Fibroblast of lung (primary cell): ENCODE measurements at regions not wholly inside any gene's neighbourhood (a gene's known extent, or its start where the extent isn't known, plus 50 kb on each side); places are given as distances from the start of the nearest gene placed in this dataset.

ENCODE experiments used
- DNase-seq, 2 donors: peaks; one replicate each; pipeline versions ENCODE4 v3.0.0 to v3.0.0-alpha.2; 2010; ENCODE audit warnings: low read depth in 2 of 2
- H2AFZ ChIP-seq: 2 replicates; pipeline ENCODE4 v1.5.1; 2012; ENCODE audit warnings: low read length, control low read depth, inconsistent platforms
- H3K27ac ChIP-seq: 2 replicates; pipeline ENCODE4 v1.5.1; 2011; ENCODE audit warnings: low read length, control low read depth; ENCODE audit not compliant: insufficient read depth
- H3K27me3 ChIP-seq: 2 replicates; pipeline ENCODE4 v1.5.1; 2011; ENCODE audit warnings: mild to moderate bottlenecking, low read length; ENCODE audit not compliant: control insufficient read depth, insufficient read depth
- H3K36me3 ChIP-seq: 2 replicates; pipeline ENCODE4 v1.5.1; 2011; ENCODE audit warnings: low read length; ENCODE audit not compliant: control insufficient read depth, insufficient read depth
- H3K4me1 ChIP-seq: 2 replicates; pipeline ENCODE4 v1.5.1; 2011; ENCODE audit warnings: low read length; ENCODE audit not compliant: control insufficient read depth, insufficient read depth; ENCODE audit errors: extremely low read depth
- H3K4me2 ChIP-seq: 2 replicates; pipeline ENCODE4 v1.5.1; 2011; ENCODE audit warnings: low read length, control low read depth; ENCODE audit not compliant: insufficient read depth; ENCODE audit errors: extremely low read depth
- H3K4me3 ChIP-seq, 4 experiments: fragments of 200-600 bp in 1 of 4; sonication (generic) in 1 of 4; replicated peaks in 1 of 4; 2 replicates each; pipeline ENCODE4 v1.5.1; 2011 to 2016; ENCODE audit warnings: low read length in 4 of 4, low read depth in 3 of 4, mild to moderate bottlenecking in 3 of 4, control low read depth in 2 of 4, inconsistent platforms in 1 of 4, mixed read lengths in 1 of 4; ENCODE audit not compliant: insufficient read depth in 1 of 4; ENCODE audit errors: control extremely low read depth in 1 of 4
- H3K79me2 ChIP-seq: 2 replicates; pipeline ENCODE4 v1.5.1; 2012; ENCODE audit warnings: mild to moderate bottlenecking, low read length, inconsistent platforms; ENCODE audit not compliant: control insufficient read depth, insufficient read depth
- H3K9ac ChIP-seq: 2 replicates; pipeline ENCODE4 v1.5.1; 2011; ENCODE audit warnings: mild to moderate bottlenecking, low read length, control low read depth; ENCODE audit not compliant: insufficient read depth
- H3K9me3 ChIP-seq: 2 replicates; pipeline ENCODE4 v1.5.1; 2012; ENCODE audit warnings: low read depth, low read length; ENCODE audit not compliant: control insufficient read depth, insufficient read depth
- H4K20me1 ChIP-seq: 2 replicates; pipeline ENCODE4 v1.5.1; 2011; ENCODE audit warnings: low read length; ENCODE audit not compliant: control insufficient read depth, insufficient read depth; ENCODE audit errors: extremely low read depth
- EZH2 ChIP-seq: IDR thresholded peaks from 2 replicates; pipeline ENCODE4 v1.5.1; 2012; ENCODE audit warnings: low read length, control low read depth, mild to moderate bottlenecking; ENCODE audit errors: missing control alignments
- TF ChIP-seq, protein P1 (sequence below), 2 donors: IDR thresholded peaks in 1 of 2; conservative IDR thresholded peaks in 1 of 2; 1 replicate in 1 of 2; 2 replicates in 1 of 2; pipeline ENCODE4 v1.5.1; 2011 to 2012; ENCODE audit warnings: low read length in 2 of 2, control low read depth in 1 of 2, inconsistent platforms in 1 of 2, low read depth in 1 of 2, mild to moderate bottlenecking in 1 of 2

- no peak overlapping the region for H3K9ac ChIP-seq
- H3K9me3 ChIP-seq = peaks cover 2% of the 10 kb centered on the region
- no peak overlapping the region for H3K27ac ChIP-seq
- no peaks in the 10 kb centered on the region for H3K36me3 ChIP-seq
- H3K4me3 ChIP-seq = no peak overlapping the region
- no peak overlapping the region for H2AFZ ChIP-seq
- no peak overlapping the region for H3K4me2 ChIP-seq
- no peaks in the 10 kb centered on the region for H3K79me2 ChIP-seq
- TF ChIP-seq, protein P1, sequence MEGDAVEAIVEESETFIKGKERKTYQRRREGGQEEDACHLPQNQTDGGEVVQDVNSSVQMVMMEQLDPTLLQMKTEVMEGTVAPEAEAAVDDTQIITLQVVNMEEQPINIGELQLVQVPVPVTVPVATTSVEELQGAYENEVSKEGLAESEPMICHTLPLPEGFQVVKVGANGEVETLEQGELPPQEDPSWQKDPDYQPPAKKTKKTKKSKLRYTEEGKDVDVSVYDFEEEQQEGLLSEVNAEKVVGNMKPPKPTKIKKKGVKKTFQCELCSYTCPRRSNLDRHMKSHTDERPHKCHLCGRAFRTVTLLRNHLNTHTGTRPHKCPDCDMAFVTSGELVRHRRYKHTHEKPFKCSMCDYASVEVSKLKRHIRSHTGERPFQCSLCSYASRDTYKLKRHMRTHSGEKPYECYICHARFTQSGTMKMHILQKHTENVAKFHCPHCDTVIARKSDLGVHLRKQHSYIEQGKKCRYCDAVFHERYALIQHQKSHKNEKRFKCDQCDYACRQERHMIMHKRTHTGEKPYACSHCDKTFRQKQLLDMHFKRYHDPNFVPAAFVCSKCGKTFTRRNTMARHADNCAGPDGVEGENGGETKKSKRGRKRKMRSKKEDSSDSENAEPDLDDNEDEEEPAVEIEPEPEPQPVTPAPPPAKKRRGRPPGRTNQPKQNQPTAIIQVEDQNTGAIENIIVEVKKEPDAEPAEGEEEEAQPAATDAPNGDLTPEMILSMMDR (conservative IDR thresholded peaks at IDR 0.05 in 1 of 2, IDR thresholded peaks at IDR 0.05 in 1 of 2; ENCODE audit: low read depth in 1 of 2, low read length in 2 of 2) = no peak
- no peak for TF ChIP-seq EZH2
- H3K4me1 ChIP-seq = no peaks in the 10 kb centered on the region
- DNase-seq = no peak
- no peaks in the 10 kb centered on the region for H3K27me3 ChIP-seq
- H4K20me1 ChIP-seq = no peaks in the 10 kb centered on the region
These were observed 725.8 kb downstream of the BRD1 start for GRCh38 chr22:49101873-49102272.

DNA sequence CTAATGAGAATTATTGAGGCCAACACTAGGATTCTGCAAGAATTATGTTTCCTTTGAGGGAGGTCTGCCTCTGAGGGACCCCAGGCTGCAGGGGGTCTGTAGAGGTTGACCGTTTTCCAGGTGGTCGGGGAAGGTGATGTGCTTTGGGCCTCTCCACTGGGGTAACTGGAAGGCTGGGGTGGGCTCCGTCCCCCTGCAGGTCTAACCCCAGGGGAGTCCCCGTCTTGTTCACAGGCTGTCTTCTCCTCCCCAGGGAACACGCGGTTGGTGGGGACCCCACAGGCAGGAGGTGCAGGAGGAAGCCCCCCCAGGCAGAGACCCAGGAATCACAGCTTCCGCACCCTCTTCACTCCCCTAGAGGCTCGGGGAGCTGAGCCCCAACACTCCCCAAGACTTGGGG, 726.4 kb downstream of the BRD1 start:
- no peak overlapping the region for H3K4me2 ChIP-seq
- H3K9me3 ChIP-seq = peaks cover 2% of the 10 kb centered on the region
- no peaks in the 10 kb centered on the region for H3K79me2 ChIP-seq
- DNase-seq = no peak
- H3K9ac ChIP-seq = no peak overlapping the region
- no peaks in the 10 kb centered on the region for H3K36me3 ChIP-seq
- TF ChIP-seq EZH2 = no peak
- TF ChIP-seq, protein P1 (conservative IDR thresholded peaks at IDR 0.05 in 1 of 2, IDR thresholded peaks at IDR 0.05 in 1 of 2; ENCODE audit: low read depth in 1 of 2, low read length in 2 of 2) = no peak
- no peaks in the 10 kb centered on the region for H4K20me1 ChIP-seq
- no peaks in the 10 kb centered on the region for H3K27me3 ChIP-seq
- no peaks in the 10 kb centered on the region for H3K4me1 ChIP-seq
- H3K4me3 ChIP-seq = no peak overlapping the region
- no peak overlapping the region for H3K27ac ChIP-seq
- H2AFZ ChIP-seq = no peak overlapping the region

GRCh38 chr22:49100773-49101172, 726.9 kb downstream of the BRD1 start:
- H3K4me3 ChIP-seq = no peak overlapping the region
- DNase-seq = no peak
- no peak overlapping the region for H3K27ac ChIP-seq
- no peak overlapping the region for H3K9ac ChIP-seq
- H4K20me1 ChIP-seq = no peaks in the 10 kb centered on the region
- no peaks in the 10 kb centered on the region for H3K79me2 ChIP-seq
- no peak overlapping the region for H2AFZ ChIP-seq
- no peak overlapping the region for H3K4me2 ChIP-seq
- no peaks in the 10 kb centered on the region for H3K4me1 ChIP-seq
- no peaks in the 10 kb centered on the region for H3K27me3 ChIP-seq
- H3K36me3 ChIP-seq = no peaks in the 10 kb centered on the region
- H3K9me3 ChIP-seq = peaks cover 2% of the 10 kb centered on the region
- TF ChIP-seq EZH2 = no peak
- TF ChIP-seq, protein P1 (conservative IDR thresholded peaks at IDR 0.05 in 1 of 2, IDR thresholded peaks at IDR 0.05 in 1 of 2; ENCODE audit: low read depth in 1 of 2, low read length in 2 of 2) = no peak
